Activated CD4-positive, alpha-beta T cell treated with anti-CD3 and anti-CD28 coated beads, Interleukin-2, amount 10 ng/mL, durations not matched to agents 24 days and 14 days (primary cell): ENCODE measurements at regions not wholly inside any gene's neighbourhood (a gene's known extent, or its start where the extent isn't known, plus 50 kb on each side); places are given as distances from the start of the nearest gene placed in this dataset.

Experiments used
- DNase-seq: peaks from one replicate; pipeline ENCODE4 v3.0.0; 2022
- H3K27ac Mint-ChIP-seq: one replicate; pipeline ENCODE4 v1.8.0; 2022; ENCODE audit warnings: mild to moderate bottlenecking, mixed read lengths
- H3K27me3 Mint-ChIP-seq: one replicate; pipeline ENCODE4 v1.8.0; 2022; ENCODE audit warnings: mixed read lengths
- H3K36me3 Mint-ChIP-seq: one replicate; pipeline ENCODE4 v1.8.0; 2022; ENCODE audit warnings: low read depth, mild to moderate bottlenecking, mixed read lengths
- H3K4me1 Mint-ChIP-seq: one replicate; pipeline ENCODE4 v1.8.0; 2021; ENCODE audit warnings: mixed read lengths
- H3K4me3 Mint-ChIP-seq: one replicate; pipeline ENCODE4 v1.8.0; 2022; ENCODE audit warnings: mild to moderate bottlenecking, moderate library complexity, mixed read lengths
- H3K9me3 Mint-ChIP-seq: one replicate; pipeline ENCODE4 v1.8.0; 2021; ENCODE audit warnings: mixed read lengths
- intact Hi-C: fragments of 100-400 bp; cut with micrococcal nuclease; formaldehyde crosslinking; loops from one replicate; pipeline ENCODE4 v1.15.1; 2023

DNA sequence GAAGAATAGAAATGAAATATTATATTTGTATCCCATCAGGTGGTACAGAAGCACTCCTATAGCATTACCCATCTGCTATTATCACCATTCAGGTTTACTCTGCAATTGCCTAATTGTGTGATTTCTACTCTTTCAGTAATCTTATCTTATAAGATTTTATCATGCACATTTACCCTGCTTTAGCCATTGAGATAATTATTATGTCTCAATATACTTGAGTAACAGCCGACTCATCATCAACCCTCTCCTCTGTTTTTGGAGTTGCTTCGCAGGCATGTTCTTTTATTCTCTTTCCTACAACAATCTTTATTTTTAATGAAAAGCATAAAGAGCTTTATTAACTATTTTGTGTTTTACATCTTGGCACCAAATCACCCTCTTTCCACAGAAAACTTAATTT, 419.9 kb downstream of the LRIG3 start:
- intact Hi-C loops, result no loop called here
- H3K36me3 Mint-ChIP-seq, result no peaks in the 10 kb centered on the region
- H3K9me3 Mint-ChIP-seq, result no peaks in the 10 kb centered on the region
- no peaks in the 10 kb centered on the region for H3K4me1 Mint-ChIP-seq
- DNase-seq, result no peak
- H3K4me3 Mint-ChIP-seq, result no peak overlapping the region
- H3K27ac Mint-ChIP-seq, result no peak overlapping the region
- H3K27me3 Mint-ChIP-seq, result no peaks in the 10 kb centered on the region

GRCh38 chr12:58502226-58502625, 418.1 kb downstream of the LRIG3 start:
- H3K27me3 Mint-ChIP-seq, result no peaks in the 10 kb centered on the region
- H3K4me3 Mint-ChIP-seq, result no peak overlapping the region
- H3K4me1 Mint-ChIP-seq, result no peaks in the 10 kb centered on the region
- intact Hi-C loops, result no loop called here
- no peak overlapping the region for H3K27ac Mint-ChIP-seq
- H3K9me3 Mint-ChIP-seq, result no peaks in the 10 kb centered on the region
- no peaks in the 10 kb centered on the region for H3K36me3 Mint-ChIP-seq
- no peak for DNase-seq

GRCh38 chr12:58502841-58503240, 417.5 kb downstream of the LRIG3 start:
- Mint-ChIP-seq H3K4me1 (no peaks in the 10 kb centered on the region), H3K9me3 (no peaks in the 10 kb centered on the region), H3K27me3 (no peaks in the 10 kb centered on the region), H3K36me3 (no peaks in the 10 kb centered on the region), H3K27ac (no peak overlapping the region), H3K4me3 (no peak overlapping the region)
- DNase-seq, result no peak
- intact Hi-C loops, result no loop called here

DNA sequence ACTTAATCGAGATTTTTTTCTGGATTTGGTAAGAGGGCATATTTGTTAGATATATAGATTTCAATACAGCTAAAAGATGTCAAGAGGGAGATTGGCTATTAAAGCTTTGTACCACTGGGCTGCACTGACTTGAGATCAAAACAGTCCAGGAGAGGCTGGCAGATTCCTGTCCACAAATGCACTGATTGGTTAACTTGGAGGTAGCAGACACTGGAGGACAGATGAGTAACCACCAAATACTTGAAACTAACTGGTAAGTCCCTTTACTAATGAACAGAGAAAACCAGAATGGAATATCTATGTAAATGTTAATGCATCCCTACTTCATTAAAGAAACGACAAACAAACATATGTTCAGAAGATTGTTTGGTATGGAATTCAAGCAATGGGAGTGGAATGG, 416.6 kb downstream of the LRIG3 start:
- no peak overlapping the region for H3K4me3 Mint-ChIP-seq
- no peaks in the 10 kb centered on the region for H3K9me3 Mint-ChIP-seq
- no peaks in the 10 kb centered on the region for H3K36me3 Mint-ChIP-seq
- H3K4me1 Mint-ChIP-seq, result no peaks in the 10 kb centered on the region
- no peak for DNase-seq
- intact Hi-C loops, result no loop called here
- no peaks in the 10 kb centered on the region for H3K27me3 Mint-ChIP-seq
- H3K27ac Mint-ChIP-seq, result no peak overlapping the region

DNA sequence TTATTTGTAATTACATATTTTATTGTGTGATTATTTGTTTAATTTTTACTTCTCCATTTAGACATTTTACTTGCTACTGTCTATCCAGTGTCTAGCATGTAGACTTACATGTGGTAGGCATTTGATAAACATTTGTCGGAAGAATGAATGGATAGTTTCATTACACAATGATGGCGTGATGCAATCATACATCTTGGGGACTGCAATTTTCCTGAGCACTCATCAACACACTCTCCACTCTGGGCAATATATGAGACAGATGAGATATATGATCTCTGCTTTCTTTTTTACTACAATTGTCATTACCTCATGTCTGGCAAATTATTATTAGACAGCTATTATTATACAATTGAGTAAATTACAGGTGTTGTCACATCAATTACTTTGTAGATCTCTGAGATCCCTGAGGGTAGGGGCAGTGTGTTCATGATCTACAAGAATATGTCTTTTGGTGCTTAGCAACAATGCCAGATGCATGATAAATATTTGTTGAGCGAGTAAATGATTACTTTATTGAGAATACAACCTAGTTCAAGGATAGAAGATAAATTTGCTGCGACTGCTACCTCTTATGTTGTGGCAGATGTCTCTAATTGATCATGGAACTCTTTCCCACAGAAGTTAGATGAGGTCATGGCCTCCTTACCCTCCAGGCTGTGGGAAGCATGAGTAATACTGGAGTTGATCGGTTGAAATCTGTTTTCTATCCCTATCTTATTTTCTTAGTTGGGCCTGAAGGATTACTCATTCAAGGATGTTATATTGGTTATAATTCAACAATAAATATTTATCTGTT, 416.0 kb downstream of the LRIG3 start:
- no peak for DNase-seq
- Mint-ChIP-seq H3K4me1 (no peaks in the 10 kb centered on the region), H3K36me3 (no peaks in the 10 kb centered on the region), H3K27ac (no peak overlapping the region), H3K27me3 (no peaks in the 10 kb centered on the region), H3K9me3 (no peaks in the 10 kb centered on the region), H3K4me3 (no peak overlapping the region)
- intact Hi-C loops, result no loop called here

DNA sequence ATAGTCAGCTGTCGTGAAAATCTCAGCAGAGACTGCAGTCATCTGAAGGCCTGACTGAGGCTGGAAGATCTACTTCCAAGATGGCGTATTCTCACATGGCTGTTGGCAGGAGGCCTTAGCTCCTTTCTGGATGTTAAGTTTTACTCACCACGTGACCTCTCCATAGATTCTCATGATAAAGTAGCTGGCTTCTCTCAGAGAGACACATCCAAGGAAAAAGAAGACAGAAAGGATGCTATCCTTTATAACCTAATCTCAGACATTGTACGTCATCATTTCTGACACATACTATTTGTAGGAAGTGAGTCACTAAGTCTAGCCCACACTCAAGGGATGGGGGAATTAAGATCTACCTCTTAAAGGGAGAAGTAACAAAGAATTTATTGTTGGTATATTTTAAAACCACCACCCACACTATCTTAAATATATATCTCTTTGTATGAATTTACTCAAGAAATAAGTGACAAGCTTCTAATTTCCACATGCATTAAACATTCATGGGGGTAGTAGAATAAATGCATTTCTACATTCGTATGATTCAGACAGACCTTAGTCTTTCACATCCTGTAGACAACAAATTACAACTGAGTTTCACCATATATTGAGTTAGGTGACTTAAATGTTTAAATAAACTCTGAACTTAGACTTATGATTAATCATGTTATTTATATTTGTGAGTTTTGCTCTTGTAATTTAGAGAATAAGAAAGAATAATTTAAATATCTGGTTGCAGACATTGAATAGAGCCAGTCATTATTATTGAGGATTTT, 411.0 kb downstream of the LRIG3 start:
- no peak overlapping the region for H3K27ac Mint-ChIP-seq
- H3K9me3 Mint-ChIP-seq, result no peaks in the 10 kb centered on the region
- no peaks in the 10 kb centered on the region for H3K36me3 Mint-ChIP-seq
- H3K4me1 Mint-ChIP-seq, result no peaks in the 10 kb centered on the region
- no peak for DNase-seq
- intact Hi-C loops, result no loop called here
- no peaks in the 10 kb centered on the region for H3K27me3 Mint-ChIP-seq
- H3K4me3 Mint-ChIP-seq, result no peak overlapping the region

GRCh38 chr12:58513301-58513834, 406.9 kb downstream of the LRIG3 start:
- no peak overlapping the region for H3K27ac Mint-ChIP-seq
- no peaks in the 10 kb centered on the region for H3K4me1 Mint-ChIP-seq
- peaks cover 6% of the 10 kb centered on the region for H3K9me3 Mint-ChIP-seq
- no peaks in the 10 kb centered on the region for H3K36me3 Mint-ChIP-seq
- intact Hi-C loops, result no loop called here
- no peak overlapping the region for H3K4me3 Mint-ChIP-seq
- DNase-seq, result no peak
- H3K27me3 Mint-ChIP-seq, result no peaks in the 10 kb centered on the region

- no peak for DNase-seq
- H3K9me3 Mint-ChIP-seq, result peaks cover 10% of the 10 kb centered on the region
- H3K4me1 Mint-ChIP-seq, result no peaks in the 10 kb centered on the region
- intact Hi-C loops, result no loop called here
- H3K27ac Mint-ChIP-seq, result no peak overlapping the region
- H3K4me3 Mint-ChIP-seq, result no peak overlapping the region
- no peaks in the 10 kb centered on the region for H3K36me3 Mint-ChIP-seq
- H3K27me3 Mint-ChIP-seq, result no peaks in the 10 kb centered on the region
Measured at GRCh38 chr12:58513852-58514251, 406.5 kb downstream of the LRIG3 start.

GRCh38 chr12:58519839-58520238, 400.5 kb downstream of the LRIG3 start:
- Mint-ChIP-seq H3K27me3 (no peaks in the 10 kb centered on the region), H3K9me3 (peaks cover 11% of the 10 kb centered on the region), H3K36me3 (no peaks in the 10 kb centered on the region), H3K4me1 (no peaks in the 10 kb centered on the region), H3K27ac (no peak overlapping the region), H3K4me3 (no peak overlapping the region)
- intact Hi-C loops, result no loop called here
- DNase-seq, result no peak

DNA sequence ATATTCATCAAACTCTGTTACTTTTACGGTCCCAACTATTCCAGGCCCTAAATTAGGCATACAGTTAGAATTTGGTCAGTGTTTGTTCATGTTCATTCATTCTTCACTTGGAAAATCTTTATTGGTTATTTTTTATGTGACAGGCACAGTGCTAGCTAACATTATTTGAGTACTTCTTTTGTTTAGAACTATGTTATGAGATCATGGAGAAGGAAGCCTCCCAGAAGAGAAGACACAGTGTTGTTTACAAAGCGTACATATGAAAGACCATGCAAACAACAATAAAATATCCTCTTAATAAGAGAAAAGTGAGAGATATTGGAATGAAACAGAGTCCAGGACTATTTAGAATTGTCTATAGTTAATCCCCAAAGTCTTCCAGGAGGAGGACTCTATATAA, 399.2 kb downstream of the LRIG3 start:
- no peak overlapping the region for H3K27ac Mint-ChIP-seq
- intact Hi-C loops, result no loop called here
- no peaks in the 10 kb centered on the region for H3K4me1 Mint-ChIP-seq
- H3K36me3 Mint-ChIP-seq, result no peaks in the 10 kb centered on the region
- H3K4me3 Mint-ChIP-seq, result no peak overlapping the region
- no peak for DNase-seq
- H3K27me3 Mint-ChIP-seq, result no peaks in the 10 kb centered on the region
- peaks cover 11% of the 10 kb centered on the region for H3K9me3 Mint-ChIP-seq

DNA sequence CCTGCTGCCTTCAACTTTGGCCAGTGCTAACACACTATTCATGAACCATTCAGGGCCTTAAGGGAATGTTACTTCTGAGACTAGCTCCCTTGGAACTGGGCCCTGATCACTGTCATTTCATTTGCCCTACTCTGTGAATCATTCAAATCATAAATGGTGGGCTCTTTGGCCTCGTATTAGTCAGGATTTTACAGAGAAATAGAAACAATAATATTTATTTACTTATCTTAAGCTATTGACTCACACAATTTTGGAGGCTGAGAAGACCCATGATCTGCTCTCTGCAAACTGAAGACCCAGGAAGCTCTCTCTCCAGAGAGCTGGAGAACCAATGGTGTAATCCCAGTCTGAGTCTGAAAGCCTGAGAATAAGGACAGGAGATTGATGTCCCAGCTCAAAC, 398.5 kb downstream of the LRIG3 start:
- Mint-ChIP-seq H3K4me1 (no peaks in the 10 kb centered on the region), H3K4me3 (no peak overlapping the region), H3K36me3 (no peaks in the 10 kb centered on the region), H3K9me3 (peaks cover 11% of the 10 kb centered on the region), H3K27ac (no peak overlapping the region), H3K27me3 (no peaks in the 10 kb centered on the region)
- DNase-seq, result no peak
- intact Hi-C loops, result no loop called here

DNA sequence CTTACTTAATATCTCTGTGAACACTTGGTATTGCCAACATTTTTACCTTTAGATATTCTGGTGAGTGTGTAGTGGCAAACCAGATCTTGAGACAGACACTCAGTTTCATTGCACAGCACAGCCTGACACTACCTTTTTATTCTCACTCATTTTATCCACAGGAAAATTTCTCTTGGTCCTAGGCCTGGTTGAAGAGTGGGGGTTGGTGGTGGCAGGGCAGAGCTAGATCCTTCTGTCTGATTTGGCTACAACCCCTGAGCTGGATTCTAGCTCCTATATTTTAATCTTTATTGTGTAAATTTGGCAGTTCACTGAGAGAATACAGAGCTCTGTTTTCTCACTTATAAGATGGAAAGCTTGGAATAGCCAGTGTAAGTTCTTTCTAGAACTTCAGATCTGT, 396.9 kb downstream of the LRIG3 start:
- no peaks in the 10 kb centered on the region for H3K4me1 Mint-ChIP-seq
- no peak overlapping the region for H3K4me3 Mint-ChIP-seq
- no peak overlapping the region for H3K27ac Mint-ChIP-seq
- H3K9me3 Mint-ChIP-seq, result peaks cover 6% of the 10 kb centered on the region
- intact Hi-C loops, result no loop called here
- no peak for DNase-seq
- H3K36me3 Mint-ChIP-seq, result no peaks in the 10 kb centered on the region
- no peaks in the 10 kb centered on the region for H3K27me3 Mint-ChIP-seq

GRCh38 chr12:58528271-58528670, 392.0 kb downstream of the LRIG3 start:
- intact Hi-C loops, result no loop called here
- H3K4me1 Mint-ChIP-seq, result no peaks in the 10 kb centered on the region

DNA sequence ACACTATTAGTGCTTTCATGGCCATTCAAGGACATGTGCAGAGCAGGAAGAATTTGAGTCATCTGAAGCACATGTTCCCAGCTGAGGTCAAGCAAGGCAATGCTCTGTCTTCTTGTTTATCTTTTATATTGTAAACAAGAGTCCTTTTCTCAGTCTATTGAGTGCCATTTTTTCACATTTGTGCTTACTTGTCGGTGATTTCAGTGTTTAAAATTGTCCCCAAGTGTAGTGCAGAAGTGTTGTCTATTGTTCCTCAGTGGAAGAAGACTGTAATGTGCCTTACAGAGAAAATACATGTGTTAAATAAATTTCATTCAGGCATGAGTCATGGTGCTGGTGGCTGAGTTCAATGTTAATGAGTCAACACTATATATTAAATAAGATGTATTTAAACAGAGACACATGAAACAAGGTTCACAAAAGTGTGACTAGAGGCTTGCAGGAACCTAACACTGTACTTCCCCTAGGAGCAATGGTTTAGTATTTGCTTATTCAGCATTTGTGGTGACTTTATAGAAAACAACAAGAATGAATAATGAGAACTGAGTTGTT, 391.1 kb downstream of the LRIG3 start:
- H3K27ac Mint-ChIP-seq, result no peak overlapping the region
- no peaks in the 10 kb centered on the region for H3K27me3 Mint-ChIP-seq
- no peak overlapping the region for H3K4me3 Mint-ChIP-seq
- no peak for DNase-seq
- intact Hi-C loops, result no loop called here
- H3K4me1 Mint-ChIP-seq, result no peaks in the 10 kb centered on the region
- no peaks in the 10 kb centered on the region for H3K9me3 Mint-ChIP-seq
- no peaks in the 10 kb centered on the region for H3K36me3 Mint-ChIP-seq

More at GRCh38 chr12:58528271-58528670, 392.0 kb downstream of the LRIG3 start:
- Mint-ChIP-seq H3K36me3 (no peaks in the 10 kb centered on the region), H3K27me3 (no peaks in the 10 kb centered on the region), H3K27ac (no peak overlapping the region), H3K4me3 (no peak overlapping the region), H3K9me3 (no peaks in the 10 kb centered on the region)
- no peak for DNase-seq
